HepG2 (cell line): ENCODE measurements at regions not wholly inside any gene's neighbourhood (a gene's known extent, or its start where the extent isn't known, plus 50 kb on each side); places are given as distances from the start of the nearest gene placed in this dataset.

Source experiments
- BCL6 ChIP-seq: IDR thresholded peaks from 2 replicates; pipeline ENCODE4 v1.6.1; 2016; ENCODE audit warnings: missing genetic modification reagents, missing compliant biosample characterization
- FOXO1 ChIP-seq: sonication (generic); formaldehyde crosslinking; IDR thresholded peaks from 2 replicates; pipeline ENCODE4 v1.4.0; 2020; ENCODE audit warnings: missing genetic modification reagents
- HMG20B ChIP-seq: conservative IDR thresholded peaks from 2 replicates; pipeline ENCODE4 v1.6.1; 2016; ENCODE audit warnings: missing genetic modification reagents, missing compliant biosample characterization
- IRF2 ChIP-seq: IDR thresholded peaks from 2 replicates; pipeline ENCODE4 v1.6.1; 2018; ENCODE audit warnings: missing genetic modification reagents, missing compliant biosample characterization
- JDP2 ChIP-seq: sonication (generic); formaldehyde crosslinking; IDR thresholded peaks from 2 replicates; pipeline ENCODE4 v1.8.1; 2022; ENCODE audit warnings: missing genetic modification reagents, borderline replicate concordance
- JUNB ChIP-seq: sonication (generic); formaldehyde crosslinking; IDR thresholded peaks from 2 replicates; pipeline ENCODE4 v1.8.0; 2022; ENCODE audit warnings: missing genetic modification reagents, mild to moderate bottlenecking, borderline replicate concordance
- MIXL1 ChIP-seq: IDR thresholded peaks from 2 replicates; pipeline ENCODE4 v1.6.1; 2016
- NR2F1 ChIP-seq, 2 experiments: fragments of 450-650 bp in 1 of 2; formaldehyde crosslinking in 1 of 2; IDR thresholded peaks; 2 replicates each; pipeline versions ENCODE4 v1.5.0 to v1.6.1; 2016 to 2020; ENCODE audit warnings: mild to moderate bottlenecking in 1 of 2, missing compliant biosample characterization in 1 of 2, missing genetic modification reagents in 1 of 2, moderate library complexity in 1 of 2
- TBX2 ChIP-seq: sonication (generic); formaldehyde crosslinking; IDR thresholded peaks from 2 replicates; pipeline ENCODE4 v1.5.0; 2020; ENCODE audit warnings: missing genetic modification reagents, mild to moderate bottlenecking, borderline replicate concordance
- TFE3 ChIP-seq: IDR thresholded peaks from 2 replicates; pipeline ENCODE4 v1.6.1; 2016
- XBP1 ChIP-seq: sonication (generic); formaldehyde crosslinking; IDR thresholded peaks from 2 replicates; pipeline ENCODE4 v1.5.0; 2020; ENCODE audit warnings: missing genetic modification reagents
- ZFP90 ChIP-seq: sonication (generic); formaldehyde crosslinking; IDR thresholded peaks from 2 replicates; pipeline ENCODE4 v1.8.0; 2022; ENCODE audit warnings: missing genetic modification reagents, mild to moderate bottlenecking, inconsistent platforms, borderline replicate concordance
- ZMYM3 ChIP-seq: sonication (generic); formaldehyde crosslinking; IDR thresholded peaks from 2 replicates; pipeline ENCODE4 v1.5.1; 2020; ENCODE audit warnings: mild to moderate bottlenecking, missing genetic modification reagents
- ZNF331 ChIP-seq: sonication (generic); formaldehyde crosslinking; IDR thresholded peaks from 2 replicates; pipeline ENCODE4 v1.4.0; 2020; ENCODE audit warnings: missing genetic modification reagents
- ZNF629 ChIP-seq: sonication (generic); formaldehyde crosslinking; conservative IDR thresholded peaks from 2 replicates; pipeline ENCODE4 v1.5.0; 2020; ENCODE audit warnings: missing genetic modification reagents
- ZNF792 ChIP-seq: IDR thresholded peaks from 2 replicates; pipeline ENCODE4 v1.6.1; 2016
- TF ChIP-seq, protein P1 (sequence below): IDR thresholded peaks from 2 replicates; pipeline ENCODE4 v1.6.1; 2018; ENCODE audit warnings: missing genetic modification reagents, mild to moderate bottlenecking, missing compliant biosample characterization
- TF ChIP-seq, protein P2 (sequence below): sonication (generic); formaldehyde crosslinking; IDR thresholded peaks from 2 replicates; pipeline ENCODE4 v1.5.0; 2020; ENCODE audit warnings: mild to moderate bottlenecking, missing genetic modification reagents, borderline replicate concordance
- TF ChIP-seq, protein P3 (sequence below): IDR thresholded peaks from 2 replicates; pipeline ENCODE4 v1.6.1; 2016; ENCODE audit warnings: low read depth, missing genetic modification reagents, missing compliant biosample characterization

DNA sequence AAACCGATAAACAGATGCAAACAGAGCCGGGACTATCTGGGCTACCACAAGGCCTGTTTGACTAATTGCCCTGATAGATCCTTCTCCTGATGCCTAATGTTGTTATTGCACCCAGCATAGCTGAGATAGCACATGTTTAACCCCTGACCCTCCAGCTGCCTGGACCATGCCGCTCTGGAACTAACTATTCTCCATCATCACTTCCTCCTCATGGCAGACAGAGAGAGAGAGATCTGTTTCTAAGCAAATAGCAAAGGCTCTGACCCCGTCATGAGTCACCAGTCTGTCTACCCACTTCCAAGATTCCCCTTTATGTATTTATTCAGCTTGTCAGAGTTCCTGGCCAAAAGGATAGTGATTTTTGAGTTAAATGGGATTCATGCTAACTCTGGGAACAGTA is 58.2 kb upstream of the FLRT2 start (continued):
- TF ChIP-seq, protein P1, sequence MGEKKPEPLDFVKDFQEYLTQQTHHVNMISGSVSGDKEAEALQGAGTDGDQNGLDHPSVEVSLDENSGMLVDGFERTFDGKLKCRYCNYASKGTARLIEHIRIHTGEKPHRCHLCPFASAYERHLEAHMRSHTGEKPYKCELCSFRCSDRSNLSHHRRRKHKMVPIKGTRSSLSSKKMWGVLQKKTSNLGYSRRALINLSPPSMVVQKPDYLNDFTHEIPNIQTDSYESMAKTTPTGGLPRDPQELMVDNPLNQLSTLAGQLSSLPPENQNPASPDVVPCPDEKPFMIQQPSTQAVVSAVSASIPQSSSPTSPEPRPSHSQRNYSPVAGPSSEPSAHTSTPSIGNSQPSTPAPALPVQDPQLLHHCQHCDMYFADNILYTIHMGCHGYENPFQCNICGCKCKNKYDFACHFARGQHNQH = 0 out of 2 replicates have a peak, but pooled peaks have one; percentile 22
- TF ChIP-seq JUNB (peak; percentile 81; the same call in 1 of the 2 replicates), ZNF331 (CRISPR knock-in tag) (0 out of 2 replicates have a peak, but pooled peaks have one; percentile 25), ZFP90 (CRISPR knock-in tag) (no peak), ZNF792 (CRISPR knock-in tag) (peak; percentile 86), FOXO1 (CRISPR knock-in tag) (peak; percentile 67; the same call in 1 of the 2 replicates), TBX2 (peak; percentile 70; the same call in 1 of the 2 replicates), NR2F1 (CRISPR knock-in tag; IDR thresholded peaks at IDR 0.05) (peak; percentile 52 to 96; a peak in 3 of 4 replicates), HMG20B (CRISPR knock-in tag) (peak; percentile 29; the same call in 1 of the 2 replicates), BCL6 (CRISPR knock-in tag) (0 out of 2 replicates have a peak, but pooled peaks have one; percentile 21), ZMYM3 (CRISPR knock-in tag) (0 out of 2 replicates have a peak, but pooled peaks have one; percentile 15), XBP1 (CRISPR knock-in tag) (no peak), TFE3 (peak; percentile 60; the same call in 1 of the 2 replicates), IRF2 (CRISPR knock-in tag) (peak; percentile 57; the same call in 1 of the 2 replicates), JDP2 (no peak), MIXL1 (CRISPR knock-in tag) (peak; percentile 40; the same call in 1 of the 2 replicates), ZNF629 (peak; percentile 67)
- TF ChIP-seq, protein P2, sequence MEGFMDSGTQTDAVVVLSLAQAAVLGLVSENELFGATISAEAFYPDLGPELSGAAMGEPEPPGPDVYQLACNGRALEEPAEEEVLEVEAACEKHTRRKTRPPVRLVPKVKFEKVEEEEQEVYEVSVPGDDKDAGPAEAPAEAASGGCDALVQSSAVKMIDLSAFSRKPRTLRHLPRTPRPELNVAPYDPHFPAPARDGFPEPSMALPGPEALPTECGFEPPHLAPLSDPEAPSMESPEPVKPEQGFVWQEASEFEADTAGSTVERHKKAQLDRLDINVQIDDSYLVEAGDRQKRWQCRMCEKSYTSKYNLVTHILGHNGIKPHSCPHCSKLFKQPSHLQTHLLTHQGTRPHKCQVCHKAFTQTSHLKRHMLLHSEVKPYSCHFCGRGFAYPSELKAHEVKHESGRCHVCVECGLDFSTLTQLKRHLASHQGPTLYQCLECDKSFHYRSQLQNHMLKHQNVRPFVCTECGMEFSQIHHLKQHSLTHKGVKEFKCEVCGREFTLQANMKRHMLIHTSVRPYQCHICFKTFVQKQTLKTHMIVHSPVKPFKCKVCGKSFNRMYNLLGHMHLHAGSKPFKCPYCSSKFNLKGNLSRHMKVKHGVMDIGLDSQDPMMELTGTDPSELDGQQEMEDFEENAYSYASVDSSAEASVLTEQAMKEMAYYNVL = peak; percentile 95
- TF ChIP-seq, protein P3, sequence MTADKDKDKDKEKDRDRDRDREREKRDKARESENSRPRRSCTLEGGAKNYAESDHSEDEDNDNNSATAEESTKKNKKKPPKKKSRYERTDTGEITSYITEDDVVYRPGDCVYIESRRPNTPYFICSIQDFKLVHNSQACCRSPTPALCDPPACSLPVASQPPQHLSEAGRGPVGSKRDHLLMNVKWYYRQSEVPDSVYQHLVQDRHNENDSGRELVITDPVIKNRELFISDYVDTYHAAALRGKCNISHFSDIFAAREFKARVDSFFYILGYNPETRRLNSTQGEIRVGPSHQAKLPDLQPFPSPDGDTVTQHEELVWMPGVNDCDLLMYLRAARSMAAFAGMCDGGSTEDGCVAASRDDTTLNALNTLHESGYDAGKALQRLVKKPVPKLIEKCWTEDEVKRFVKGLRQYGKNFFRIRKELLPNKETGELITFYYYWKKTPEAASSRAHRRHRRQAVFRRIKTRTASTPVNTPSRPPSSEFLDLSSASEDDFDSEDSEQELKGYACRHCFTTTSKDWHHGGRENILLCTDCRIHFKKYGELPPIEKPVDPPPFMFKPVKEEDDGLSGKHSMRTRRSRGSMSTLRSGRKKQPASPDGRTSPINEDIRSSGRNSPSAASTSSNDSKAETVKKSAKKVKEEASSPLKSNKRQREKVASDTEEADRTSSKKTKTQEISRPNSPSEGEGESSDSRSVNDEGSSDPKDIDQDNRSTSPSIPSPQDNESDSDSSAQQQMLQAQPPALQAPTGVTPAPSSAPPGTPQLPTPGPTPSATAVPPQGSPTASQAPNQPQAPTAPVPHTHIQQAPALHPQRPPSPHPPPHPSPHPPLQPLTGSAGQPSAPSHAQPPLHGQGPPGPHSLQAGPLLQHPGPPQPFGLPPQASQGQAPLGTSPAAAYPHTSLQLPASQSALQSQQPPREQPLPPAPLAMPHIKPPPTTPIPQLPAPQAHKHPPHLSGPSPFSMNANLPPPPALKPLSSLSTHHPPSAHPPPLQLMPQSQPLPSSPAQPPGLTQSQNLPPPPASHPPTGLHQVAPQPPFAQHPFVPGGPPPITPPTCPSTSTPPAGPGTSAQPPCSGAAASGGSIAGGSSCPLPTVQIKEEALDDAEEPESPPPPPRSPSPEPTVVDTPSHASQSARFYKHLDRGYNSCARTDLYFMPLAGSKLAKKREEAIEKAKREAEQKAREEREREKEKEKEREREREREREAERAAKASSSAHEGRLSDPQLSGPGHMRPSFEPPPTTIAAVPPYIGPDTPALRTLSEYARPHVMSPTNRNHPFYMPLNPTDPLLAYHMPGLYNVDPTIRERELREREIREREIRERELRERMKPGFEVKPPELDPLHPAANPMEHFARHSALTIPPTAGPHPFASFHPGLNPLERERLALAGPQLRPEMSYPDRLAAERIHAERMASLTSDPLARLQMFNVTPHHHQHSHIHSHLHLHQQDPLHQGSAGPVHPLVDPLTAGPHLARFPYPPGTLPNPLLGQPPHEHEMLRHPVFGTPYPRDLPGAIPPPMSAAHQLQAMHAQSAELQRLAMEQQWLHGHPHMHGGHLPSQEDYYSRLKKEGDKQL (CRISPR knock-in tag) = peak; percentile 54; the same call in 1 of the 2 replicates
